HEK293T (cell line): ENCODE measurements at regions not wholly inside any gene's neighbourhood (a gene's known extent, or its start where the extent isn't known, plus 50 kb on each side); places are given as distances from the start of the nearest gene placed in this dataset.

Experiments
- BHLHE40 ChIP-seq: fragments of 450-650 bp; IDR thresholded peaks from 2 replicates; pipeline ENCODE4 v1.6.1; 2016; ENCODE audit warnings: mild to moderate bottlenecking, moderate library complexity, borderline replicate concordance
- CTBP1 ChIP-seq: fragments of 450-650 bp; IDR thresholded peaks from 2 replicates; pipeline ENCODE4 v1.6.1; 2016; ENCODE audit warnings: borderline replicate concordance
- FOXK2 ChIP-seq: fragments of 450-650 bp; IDR thresholded peaks from 2 replicates; pipeline ENCODE4 v1.6.1; 2016; ENCODE audit warnings: mild to moderate bottlenecking
- HDGF ChIP-seq: fragments of 450-650 bp; IDR thresholded peaks from 2 replicates; pipeline ENCODE4 v1.6.1; 2017; ENCODE audit warnings: antibody characterized with exemption, borderline replicate concordance
- SP1 ChIP-seq: fragments of 450-650 bp; IDR thresholded peaks from 2 replicates; pipeline ENCODE4 v1.6.1; 2017
- TARDBP ChIP-seq: fragments of 450-650 bp; IDR thresholded peaks from 2 replicates; pipeline ENCODE4 v1.6.1; 2016
- ZNF384 ChIP-seq: fragments of 450-650 bp; IDR thresholded peaks from 2 replicates; pipeline ENCODE4 v1.6.1; 2016
- TF ChIP-seq, protein P1 (sequence below): fragments of 450-650 bp; IDR thresholded peaks from 2 replicates; pipeline ENCODE4 v1.6.1; 2016

DNA sequence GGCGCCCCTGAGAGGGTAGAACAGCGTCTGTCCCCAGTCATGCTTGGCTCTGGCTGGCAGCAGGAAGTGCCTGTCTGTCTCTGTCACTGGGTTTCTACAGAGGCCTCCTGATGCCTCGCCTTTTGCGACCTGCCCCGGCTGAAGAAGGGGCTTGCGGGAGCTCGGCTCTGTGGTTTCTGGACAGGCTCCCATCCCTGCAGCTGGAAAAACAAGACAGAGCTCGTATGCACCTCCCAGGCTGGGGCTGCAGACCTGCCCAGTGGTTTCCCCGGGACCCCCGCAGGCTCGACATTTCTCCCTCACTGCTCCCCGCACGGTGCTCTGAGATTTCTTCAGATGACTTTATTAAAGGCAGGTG, 57.0 kb upstream of the SORCS2 start:
- TF ChIP-seq BHLHE40: no peak
- no peak for TF ChIP-seq TARDBP
- TF ChIP-seq SP1: no peak
- no peak for TF ChIP-seq FOXK2
- no peak for TF ChIP-seq CTBP1
- TF ChIP-seq ZNF384: no peak
- TF ChIP-seq, protein P1, sequence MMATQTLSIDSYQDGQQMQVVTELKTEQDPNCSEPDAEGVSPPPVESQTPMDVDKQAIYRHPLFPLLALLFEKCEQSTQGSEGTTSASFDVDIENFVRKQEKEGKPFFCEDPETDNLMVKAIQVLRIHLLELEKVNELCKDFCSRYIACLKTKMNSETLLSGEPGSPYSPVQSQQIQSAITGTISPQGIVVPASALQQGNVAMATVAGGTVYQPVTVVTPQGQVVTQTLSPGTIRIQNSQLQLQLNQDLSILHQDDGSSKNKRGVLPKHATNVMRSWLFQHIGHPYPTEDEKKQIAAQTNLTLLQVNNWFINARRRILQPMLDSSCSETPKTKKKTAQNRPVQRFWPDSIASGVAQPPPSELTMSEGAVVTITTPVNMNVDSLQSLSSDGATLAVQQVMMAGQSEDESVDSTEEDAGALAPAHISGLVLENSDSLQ: no peak
- TF ChIP-seq HDGF: no peak
